ENCODE measurements at regions not wholly inside any gene's neighbourhood (a gene's known extent, or its start where the extent isn't known, plus 50 kb on each side); places are given as distances from the start of the nearest gene placed in this dataset.

GRCh38 chr18:61248589-61248988 lies 84.6 kb upstream of the CDH20 start:
- H3K4me1 ChIP-seq (ENCODE audit: low read length): no peaks in the 10 kb centered on the region
- no peaks in the 10 kb centered on the region for H4K20me1 ChIP-seq (ENCODE audit: insufficient read depth, low read length)
- no peak for DNase-seq
- no peaks in the 10 kb centered on the region for H3K36me3 ChIP-seq (replicated peaks; ENCODE audit: insufficient read depth, low read length)
- H3K79me2 ChIP-seq (ENCODE audit: low read length): no peaks in the 10 kb centered on the region
- no peaks in the 10 kb centered on the region for H3K27me3 ChIP-seq (replicated peaks; ENCODE audit: insufficient read depth, low read length)
- 0 out of 2 replicates have a peak overlapping the region, but pooled peaks have one; percentile 53 for H2AFZ ChIP-seq (ENCODE audit: low read length)
- H3K9ac ChIP-seq (ENCODE audit: low read length): no peak overlapping the region
- peak overlapping the region; percentile 34; the same call in 1 of the 2 replicates for H3K4me2 ChIP-seq (ENCODE audit: low read depth, low read length)
- H3K9me3 ChIP-seq (replicated peaks; ENCODE audit: insufficient read depth, low read length): no peaks in the 10 kb centered on the region
- no peaks in the 10 kb centered on the region for H3F3A ChIP-seq (ENCODE audit: insufficient read depth, low read length)
- peak overlapping the region; percentile 22; the same call in 1 of the 2 replicates for H3K4me3 ChIP-seq (ENCODE audit: low read length)
- H3K9me2 ChIP-seq (replicated peaks; ENCODE audit: insufficient read depth, low read length): no peaks in the 10 kb centered on the region
- H3K27ac ChIP-seq (ENCODE audit: low read length): no peak overlapping the region
- TF ChIP-seq, protein P1, sequence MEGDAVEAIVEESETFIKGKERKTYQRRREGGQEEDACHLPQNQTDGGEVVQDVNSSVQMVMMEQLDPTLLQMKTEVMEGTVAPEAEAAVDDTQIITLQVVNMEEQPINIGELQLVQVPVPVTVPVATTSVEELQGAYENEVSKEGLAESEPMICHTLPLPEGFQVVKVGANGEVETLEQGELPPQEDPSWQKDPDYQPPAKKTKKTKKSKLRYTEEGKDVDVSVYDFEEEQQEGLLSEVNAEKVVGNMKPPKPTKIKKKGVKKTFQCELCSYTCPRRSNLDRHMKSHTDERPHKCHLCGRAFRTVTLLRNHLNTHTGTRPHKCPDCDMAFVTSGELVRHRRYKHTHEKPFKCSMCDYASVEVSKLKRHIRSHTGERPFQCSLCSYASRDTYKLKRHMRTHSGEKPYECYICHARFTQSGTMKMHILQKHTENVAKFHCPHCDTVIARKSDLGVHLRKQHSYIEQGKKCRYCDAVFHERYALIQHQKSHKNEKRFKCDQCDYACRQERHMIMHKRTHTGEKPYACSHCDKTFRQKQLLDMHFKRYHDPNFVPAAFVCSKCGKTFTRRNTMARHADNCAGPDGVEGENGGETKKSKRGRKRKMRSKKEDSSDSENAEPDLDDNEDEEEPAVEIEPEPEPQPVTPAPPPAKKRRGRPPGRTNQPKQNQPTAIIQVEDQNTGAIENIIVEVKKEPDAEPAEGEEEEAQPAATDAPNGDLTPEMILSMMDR (IDR thresholded peaks at IDR 0.05; ENCODE audit: low read length): no peak
- TF ChIP-seq EZH2phosphoT487 (IDR thresholded peaks at IDR 0.05; ENCODE audit: low read length): no peak
- TF ChIP-seq EZH2 (optimal IDR thresholded peaks at IDR 0.05; ENCODE audit: low read depth, low read length): no peak

GRCh38 chr18:61256291-61256690 lies 76.9 kb upstream of the CDH20 start:
- Histone ChIP-seq H3K79me2 (ENCODE audit: low read length) (no peaks in the 10 kb centered on the region), H3K9me3 (replicated peaks; ENCODE audit: insufficient read depth, low read length) (no peaks in the 10 kb centered on the region), H3F3A (ENCODE audit: insufficient read depth, low read length) (no peaks in the 10 kb centered on the region), H3K4me2 (ENCODE audit: low read depth, low read length) (no peak overlapping the region), H3K4me1 (ENCODE audit: low read length) (no peaks in the 10 kb centered on the region), H3K9ac (ENCODE audit: low read length) (no peak overlapping the region), H2AFZ (ENCODE audit: low read length) (no peak overlapping the region), H4K20me1 (ENCODE audit: insufficient read depth, low read length) (no peaks in the 10 kb centered on the region), H3K4me3 (ENCODE audit: low read length) (no peak overlapping the region), H3K27ac (ENCODE audit: low read length) (no peak overlapping the region), H3K36me3 (replicated peaks; ENCODE audit: insufficient read depth, low read length) (no peaks in the 10 kb centered on the region), H3K9me2 (replicated peaks; ENCODE audit: insufficient read depth, low read length) (no peaks in the 10 kb centered on the region), H3K27me3 (replicated peaks; ENCODE audit: insufficient read depth, low read length) (no peaks in the 10 kb centered on the region)
- no peak for DNase-seq
- TF ChIP-seq EZH2 (optimal IDR thresholded peaks at IDR 0.05; ENCODE audit: low read depth, low read length): no peak

DNA sequence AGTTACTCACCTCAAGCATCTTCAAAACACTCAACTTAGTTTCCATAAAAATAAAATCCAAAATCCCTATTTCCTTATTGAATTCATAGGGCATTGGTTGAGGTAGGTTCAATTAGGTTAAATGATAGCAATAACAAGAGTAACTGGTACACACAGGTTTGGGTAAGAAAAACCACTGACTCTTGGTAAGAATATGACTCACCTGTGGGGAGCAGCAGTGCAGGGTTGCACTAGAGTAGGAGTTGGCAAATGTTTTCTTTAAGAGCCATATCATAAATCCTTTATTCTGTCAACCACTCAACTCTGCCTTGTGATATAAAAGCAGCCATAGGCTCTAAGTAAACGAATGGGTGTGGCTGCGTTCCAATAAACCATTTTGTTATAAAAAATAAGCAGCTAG lies 71.4 kb upstream of the CDH20 start:
- H3F3A ChIP-seq (ENCODE audit: insufficient read depth, low read length): no peaks in the 10 kb centered on the region
- no peak for DNase-seq

GRCh38 chr18:61272793-61273192 lies 60.4 kb upstream of the CDH20 start:
- no peaks in the 10 kb centered on the region for H3K79me2 ChIP-seq (ENCODE audit: low read length)
- no peaks in the 10 kb centered on the region for H4K20me1 ChIP-seq (ENCODE audit: insufficient read depth, low read length)
- no peak for DNase-seq
- no peaks in the 10 kb centered on the region for H3K36me3 ChIP-seq (replicated peaks; ENCODE audit: insufficient read depth, low read length)
- H3K9me2 ChIP-seq (replicated peaks; ENCODE audit: insufficient read depth, low read length): no peaks in the 10 kb centered on the region
- no peaks in the 10 kb centered on the region for H3K9me3 ChIP-seq (replicated peaks; ENCODE audit: insufficient read depth, low read length)
- TF ChIP-seq EZH2 (optimal IDR thresholded peaks at IDR 0.05; ENCODE audit: low read depth, low read length): no peak
- no peak for TF ChIP-seq EZH2phosphoT487 (IDR thresholded peaks at IDR 0.05; ENCODE audit: low read length)
- TF ChIP-seq, protein P1 (IDR thresholded peaks at IDR 0.05; ENCODE audit: low read length): no peak
- H3K27ac ChIP-seq (ENCODE audit: low read length): no peak overlapping the region
- H2AFZ ChIP-seq (ENCODE audit: low read length): no peak overlapping the region
- H3K27me3 ChIP-seq (replicated peaks; ENCODE audit: insufficient read depth, low read length): no peaks in the 10 kb centered on the region
- no peaks in the 10 kb centered on the region for H3K4me1 ChIP-seq (ENCODE audit: low read length)
- no peak overlapping the region for H3K4me2 ChIP-seq (ENCODE audit: low read depth, low read length)
- H3K4me3 ChIP-seq (ENCODE audit: low read length): no peak overlapping the region
- H3K9ac ChIP-seq (ENCODE audit: low read length): no peak overlapping the region
- H3F3A ChIP-seq (ENCODE audit: insufficient read depth, low read length): no peaks in the 10 kb centered on the region

More for the DNA sequence above, 71.4 kb upstream of the CDH20 start:
- Histone ChIP-seq H3K9me3 (replicated peaks; ENCODE audit: insufficient read depth, low read length) (no peaks in the 10 kb centered on the region), H3K4me1 (ENCODE audit: low read length) (no peaks in the 10 kb centered on the region), H3K27me3 (replicated peaks; ENCODE audit: insufficient read depth, low read length) (no peaks in the 10 kb centered on the region), H3K36me3 (replicated peaks; ENCODE audit: insufficient read depth, low read length) (no peaks in the 10 kb centered on the region), H3K79me2 (ENCODE audit: low read length) (no peaks in the 10 kb centered on the region), H3K9me2 (replicated peaks; ENCODE audit: insufficient read depth, low read length) (no peaks in the 10 kb centered on the region), H3K9ac (ENCODE audit: low read length) (no peak overlapping the region), H3K4me2 (ENCODE audit: low read depth, low read length) (no peak overlapping the region), H3K27ac (ENCODE audit: low read length) (no peak overlapping the region), H2AFZ (ENCODE audit: low read length) (no peak overlapping the region), H4K20me1 (ENCODE audit: insufficient read depth, low read length) (no peaks in the 10 kb centered on the region), H3K4me3 (ENCODE audit: low read length) (no peak overlapping the region)
- no peak for TF ChIP-seq EZH2phosphoT487 (IDR thresholded peaks at IDR 0.05; ENCODE audit: low read length)
- TF ChIP-seq, protein P1 (IDR thresholded peaks at IDR 0.05; ENCODE audit: low read length): no peak
- TF ChIP-seq EZH2 (optimal IDR thresholded peaks at IDR 0.05; ENCODE audit: low read depth, low read length): no peak
